OCI-LY3 (cell line): ENCODE measurements at regions not wholly inside any gene's neighbourhood (a gene's known extent, or its start where the extent isn't known, plus 50 kb on each side); places are given as distances from the start of the nearest gene placed in this dataset.

ENCODE experiments used
- EZH2phosphoT487 ChIP-seq: fragments of 200-600 bp; shearing (Covaris generic); IDR thresholded peaks from 2 replicates; pipeline ENCODE4 v1.6.1; 2018; ENCODE audit warnings: antibody characterized with exemption, mixed run types, low read depth
- TF ChIP-seq, protein P1 (sequence below): fragments of 200-600, 300-600 bp; sonication (generic); IDR thresholded peaks from 2 replicates; pipeline ENCODE4 v1.5.1; 2014; ENCODE audit warnings: antibody characterized with exemption, low read length, low read depth

DNA sequence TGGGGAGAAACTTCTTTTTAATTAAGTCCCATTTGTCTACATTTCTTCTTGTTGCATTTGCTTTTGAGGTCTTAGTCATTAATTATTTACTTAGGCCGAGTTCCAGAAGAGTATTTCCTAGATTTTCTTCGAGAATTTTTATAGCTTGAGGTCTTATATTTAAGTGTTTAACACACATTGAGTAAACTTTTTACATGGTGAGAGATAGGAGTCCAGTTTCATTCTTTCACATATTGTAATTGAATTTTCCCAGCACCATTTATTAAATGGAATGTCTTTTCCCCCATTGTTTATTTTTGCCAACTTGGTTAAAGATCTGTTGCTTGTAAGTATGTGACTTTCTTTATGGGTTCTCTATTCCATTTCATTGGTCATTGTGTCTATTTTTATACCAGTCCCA, 1344.0 kb upstream of the RAG2 start:
- TF ChIP-seq, protein P1, sequence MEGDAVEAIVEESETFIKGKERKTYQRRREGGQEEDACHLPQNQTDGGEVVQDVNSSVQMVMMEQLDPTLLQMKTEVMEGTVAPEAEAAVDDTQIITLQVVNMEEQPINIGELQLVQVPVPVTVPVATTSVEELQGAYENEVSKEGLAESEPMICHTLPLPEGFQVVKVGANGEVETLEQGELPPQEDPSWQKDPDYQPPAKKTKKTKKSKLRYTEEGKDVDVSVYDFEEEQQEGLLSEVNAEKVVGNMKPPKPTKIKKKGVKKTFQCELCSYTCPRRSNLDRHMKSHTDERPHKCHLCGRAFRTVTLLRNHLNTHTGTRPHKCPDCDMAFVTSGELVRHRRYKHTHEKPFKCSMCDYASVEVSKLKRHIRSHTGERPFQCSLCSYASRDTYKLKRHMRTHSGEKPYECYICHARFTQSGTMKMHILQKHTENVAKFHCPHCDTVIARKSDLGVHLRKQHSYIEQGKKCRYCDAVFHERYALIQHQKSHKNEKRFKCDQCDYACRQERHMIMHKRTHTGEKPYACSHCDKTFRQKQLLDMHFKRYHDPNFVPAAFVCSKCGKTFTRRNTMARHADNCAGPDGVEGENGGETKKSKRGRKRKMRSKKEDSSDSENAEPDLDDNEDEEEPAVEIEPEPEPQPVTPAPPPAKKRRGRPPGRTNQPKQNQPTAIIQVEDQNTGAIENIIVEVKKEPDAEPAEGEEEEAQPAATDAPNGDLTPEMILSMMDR, result no peak
- no peak for TF ChIP-seq EZH2phosphoT487
